C4-2B (cell line): ENCODE measurements at regions not wholly inside any gene's neighbourhood (a gene's known extent, or its start where the extent isn't known, plus 50 kb on each side); places are given as distances from the start of the nearest gene placed in this dataset.

ENCODE experiments used
- ZFX ChIP-seq: fragments of 450-650 bp; IDR thresholded peaks from 2 replicates; pipeline ENCODE4 v1.6.1; 2017
- TF ChIP-seq, protein P1 (sequence below): fragments of 450-650 bp; conservative IDR thresholded peaks from 2 replicates; pipeline ENCODE4 v1.5.1; 2017; ENCODE audit warnings: mild to moderate bottlenecking

DNA sequence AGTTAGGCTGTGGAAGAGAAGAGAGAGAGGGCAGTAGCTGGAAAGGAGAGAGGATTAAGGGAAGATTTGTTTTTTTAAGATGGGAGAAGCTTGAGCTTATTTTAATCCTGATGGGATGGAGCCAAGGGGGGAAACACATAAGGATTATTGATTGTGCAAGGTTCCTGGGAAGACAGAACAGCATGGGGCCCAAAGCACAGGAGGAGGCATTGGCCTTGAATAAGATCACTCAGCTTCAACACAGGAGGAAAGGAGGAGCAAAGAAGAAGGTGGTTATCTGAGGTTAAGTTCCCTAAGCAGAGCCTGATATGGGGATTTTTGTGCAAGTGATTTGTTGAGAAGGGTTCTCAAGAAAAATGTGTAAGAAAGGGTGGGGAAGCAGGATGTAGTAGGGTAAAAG is 169.8 kb downstream of the ABCC12 start:
- TF ChIP-seq, protein P1, sequence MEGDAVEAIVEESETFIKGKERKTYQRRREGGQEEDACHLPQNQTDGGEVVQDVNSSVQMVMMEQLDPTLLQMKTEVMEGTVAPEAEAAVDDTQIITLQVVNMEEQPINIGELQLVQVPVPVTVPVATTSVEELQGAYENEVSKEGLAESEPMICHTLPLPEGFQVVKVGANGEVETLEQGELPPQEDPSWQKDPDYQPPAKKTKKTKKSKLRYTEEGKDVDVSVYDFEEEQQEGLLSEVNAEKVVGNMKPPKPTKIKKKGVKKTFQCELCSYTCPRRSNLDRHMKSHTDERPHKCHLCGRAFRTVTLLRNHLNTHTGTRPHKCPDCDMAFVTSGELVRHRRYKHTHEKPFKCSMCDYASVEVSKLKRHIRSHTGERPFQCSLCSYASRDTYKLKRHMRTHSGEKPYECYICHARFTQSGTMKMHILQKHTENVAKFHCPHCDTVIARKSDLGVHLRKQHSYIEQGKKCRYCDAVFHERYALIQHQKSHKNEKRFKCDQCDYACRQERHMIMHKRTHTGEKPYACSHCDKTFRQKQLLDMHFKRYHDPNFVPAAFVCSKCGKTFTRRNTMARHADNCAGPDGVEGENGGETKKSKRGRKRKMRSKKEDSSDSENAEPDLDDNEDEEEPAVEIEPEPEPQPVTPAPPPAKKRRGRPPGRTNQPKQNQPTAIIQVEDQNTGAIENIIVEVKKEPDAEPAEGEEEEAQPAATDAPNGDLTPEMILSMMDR: no peak
- TF ChIP-seq ZFX: no peak
